Activated CD4-positive, alpha-beta T cell treated with anti-CD3 and anti-CD28 coated beads, Interleukin-2, amount 10 ng/mL, durations not matched to agents 24 days and 14 days (primary cell): ENCODE measurements at regions not wholly inside any gene's neighbourhood (a gene's known extent, or its start where the extent isn't known, plus 50 kb on each side); places are given as distances from the start of the nearest gene placed in this dataset.
"Not testable (repeated sequence)": the region's sequence is repeated elsewhere in the genome, so short reads cannot be mapped to it uniquely, and the experiment has no call there.

ENCODE experiments used
- DNase-seq: peaks from one replicate; pipeline ENCODE4 v3.0.0; 2022
- H3K27ac Mint-ChIP-seq: one replicate; pipeline ENCODE4 v1.8.0; 2022; ENCODE audit warnings: mild to moderate bottlenecking, mixed read lengths
- H3K27me3 Mint-ChIP-seq: one replicate; pipeline ENCODE4 v1.8.0; 2022; ENCODE audit warnings: mixed read lengths
- H3K36me3 Mint-ChIP-seq: one replicate; pipeline ENCODE4 v1.8.0; 2022; ENCODE audit warnings: low read depth, mild to moderate bottlenecking, mixed read lengths
- H3K4me1 Mint-ChIP-seq: one replicate; pipeline ENCODE4 v1.8.0; 2021; ENCODE audit warnings: mixed read lengths
- H3K4me3 Mint-ChIP-seq: one replicate; pipeline ENCODE4 v1.8.0; 2022; ENCODE audit warnings: mild to moderate bottlenecking, moderate library complexity, mixed read lengths
- H3K9me3 Mint-ChIP-seq: one replicate; pipeline ENCODE4 v1.8.0; 2021; ENCODE audit warnings: mixed read lengths
- intact Hi-C: fragments of 100-400 bp; cut with micrococcal nuclease; formaldehyde crosslinking; loops from one replicate; pipeline ENCODE4 v1.15.1; 2023

GRCh38 chr4:179123084-179123483 is 1680.8 kb upstream of the AGA start:
- H3K4me3 Mint-ChIP-seq: no peak overlapping the region
- intact Hi-C loops: no loop called here
- H3K9me3 Mint-ChIP-seq: no peaks in the 10 kb centered on the region
- H3K36me3 Mint-ChIP-seq: no peaks in the 10 kb centered on the region
- H3K4me1 Mint-ChIP-seq: no peaks in the 10 kb centered on the region
- no peak for DNase-seq
- H3K27ac Mint-ChIP-seq: no peak overlapping the region
- H3K27me3 Mint-ChIP-seq: no peaks in the 10 kb centered on the region

GRCh38 chr4:179124419-179124818 is 1682.2 kb upstream of the AGA start:
- no peaks in the 10 kb centered on the region for H3K9me3 Mint-ChIP-seq
- H3K36me3 Mint-ChIP-seq: no peaks in the 10 kb centered on the region
- intact Hi-C loops: no loop called here
- H3K27ac Mint-ChIP-seq: no peak overlapping the region
- no peak overlapping the region for H3K4me3 Mint-ChIP-seq
- H3K27me3 Mint-ChIP-seq: no peaks in the 10 kb centered on the region
- H3K4me1 Mint-ChIP-seq: no peaks in the 10 kb centered on the region
- DNase-seq: no peak

GRCh38 chr4:179124957-179125356 is 1682.7 kb upstream of the AGA start:
- Mint-ChIP-seq H3K4me1 (no peaks in the 10 kb centered on the region), H3K4me3 (no peak overlapping the region), H3K27ac (no peak overlapping the region), H3K9me3 (no peaks in the 10 kb centered on the region), H3K27me3 (no peaks in the 10 kb centered on the region), H3K36me3 (no peaks in the 10 kb centered on the region)
- intact Hi-C loops: no loop called here
- DNase-seq: no peak

- Mint-ChIP-seq H3K36me3 (no peaks in the 10 kb centered on the region), H3K27me3 (no peaks in the 10 kb centered on the region), H3K4me3 (no peak overlapping the region), H3K4me1 (no peaks in the 10 kb centered on the region), H3K27ac (no peak overlapping the region), H3K9me3 (no peaks in the 10 kb centered on the region)
- intact Hi-C loops: no loop called here
- no peak for DNase-seq
Measured at GRCh38 chr4:179125870-179126269, 1683.6 kb upstream of the AGA start.

- no peaks in the 10 kb centered on the region for H3K36me3 Mint-ChIP-seq
- H3K9me3 Mint-ChIP-seq: no peaks in the 10 kb centered on the region
- H3K4me3 Mint-ChIP-seq: no peak overlapping the region
- no peak overlapping the region for H3K27ac Mint-ChIP-seq
- intact Hi-C loops: no loop called here
- no peaks in the 10 kb centered on the region for H3K27me3 Mint-ChIP-seq
- H3K4me1 Mint-ChIP-seq: no peaks in the 10 kb centered on the region
- no peak for DNase-seq
Measured at GRCh38 chr4:179128299-179128698, 1686.1 kb upstream of the AGA start.

- H3K4me1 Mint-ChIP-seq: no peaks in the 10 kb centered on the region
- no peak overlapping the region for H3K27ac Mint-ChIP-seq
- no peaks in the 10 kb centered on the region for H3K36me3 Mint-ChIP-seq
- no peak for DNase-seq
- intact Hi-C loops: no loop called here
- no peaks in the 10 kb centered on the region for H3K9me3 Mint-ChIP-seq
- no peaks in the 10 kb centered on the region for H3K27me3 Mint-ChIP-seq
- no peak overlapping the region for H3K4me3 Mint-ChIP-seq
Measured at GRCh38 chr4:179130122-179130714, 1688.0 kb upstream of the AGA start.

- Mint-ChIP-seq H3K4me3 (no peak overlapping the region), H3K4me1 (no peaks in the 10 kb centered on the region), H3K27me3 (no peaks in the 10 kb centered on the region), H3K36me3 (no peaks in the 10 kb centered on the region), H3K27ac (no peak overlapping the region), H3K9me3 (peaks cover 4% of the 10 kb centered on the region)
- intact Hi-C loops: no loop called here
- DNase-seq: no peak
Measured at GRCh38 chr4:179145746-179146525, 1703.7 kb upstream of the AGA start.

- Mint-ChIP-seq H3K27ac (no peak overlapping the region), H3K9me3 (peaks cover 4% of the 10 kb centered on the region), H3K4me1 (no peaks in the 10 kb centered on the region), H3K36me3 (no peaks in the 10 kb centered on the region), H3K4me3 (no peak overlapping the region), H3K27me3 (no peaks in the 10 kb centered on the region)
- intact Hi-C loops: no loop called here
- no peak for DNase-seq
Measured at GRCh38 chr4:179151770-179152169, 1709.5 kb upstream of the AGA start.

GRCh38 chr4:179163147-179163546 is 1720.9 kb upstream of the AGA start:
- Mint-ChIP-seq H3K4me1 (no peaks in the 10 kb centered on the region), H3K27ac (no peak overlapping the region), H3K27me3 (no peaks in the 10 kb centered on the region), H3K4me3 (no peak overlapping the region), H3K9me3 (peaks cover 10% of the 10 kb centered on the region), H3K36me3 (no peaks in the 10 kb centered on the region)
- no peak for DNase-seq
- intact Hi-C loops: no loop called here

- H3K4me1 Mint-ChIP-seq: no peaks in the 10 kb centered on the region
- DNase-seq: no peak
- intact Hi-C loops: no loop called here
- no peaks in the 10 kb centered on the region for H3K27me3 Mint-ChIP-seq
- peaks cover 10% of the 10 kb centered on the region for H3K9me3 Mint-ChIP-seq
- no peaks in the 10 kb centered on the region for H3K36me3 Mint-ChIP-seq
- no peak overlapping the region for H3K27ac Mint-ChIP-seq
- no peak overlapping the region for H3K4me3 Mint-ChIP-seq
Measured at GRCh38 chr4:179164267-179164999, 1722.2 kb upstream of the AGA start.

- Mint-ChIP-seq H3K4me1 (no peaks in the 10 kb centered on the region), H3K4me3 (no peak overlapping the region)
Measured at GRCh38 chr4:179165000-179165738, 1722.9 kb upstream of the AGA start.

GRCh38 chr4:179165862-179166261 is 1723.6 kb upstream of the AGA start:
- intact Hi-C loops: no loop called here
- peaks cover 7% of the 10 kb centered on the region for H3K9me3 Mint-ChIP-seq
- no peak overlapping the region for H3K27ac Mint-ChIP-seq

More at GRCh38 chr4:179165000-179165738, 1722.9 kb upstream of the AGA start:
- Mint-ChIP-seq H3K27me3 (no peaks in the 10 kb centered on the region), H3K27ac (no peak overlapping the region), H3K36me3 (no peaks in the 10 kb centered on the region), H3K9me3 (peaks cover 7% of the 10 kb centered on the region)
- no peak for DNase-seq
- intact Hi-C loops: no loop called here

GRCh38 chr4:179170308-179170707 is 1728.1 kb upstream of the AGA start:
- H3K36me3 Mint-ChIP-seq, H3K4me3 Mint-ChIP-seq, DNase-seq, H3K27me3 Mint-ChIP-seq, H3K4me1 Mint-ChIP-seq, intact Hi-C loops, H3K27ac Mint-ChIP-seq: not testable (repeated sequence)
- H3K9me3 Mint-ChIP-seq: peaks cover 13% of the 10 kb centered on the region

More at GRCh38 chr4:179165862-179166261, 1723.6 kb upstream of the AGA start:
- DNase-seq: no peak
- Mint-ChIP-seq H3K27me3 (no peaks in the 10 kb centered on the region), H3K4me1 (no peaks in the 10 kb centered on the region), H3K4me3 (no peak overlapping the region), H3K36me3 (no peaks in the 10 kb centered on the region)

GRCh38 chr4:179182741-179183140 is 1740.5 kb upstream of the AGA start:
- Mint-ChIP-seq H3K27me3 (no peaks in the 10 kb centered on the region), H3K4me3 (no peak overlapping the region), H3K4me1 (no peaks in the 10 kb centered on the region), H3K27ac (no peak overlapping the region), H3K9me3 (no peaks in the 10 kb centered on the region), H3K36me3 (no peaks in the 10 kb centered on the region)
- intact Hi-C loops: no loop called here
- DNase-seq: no peak
